HFFc6 (cell line): ENCODE measurements at regions not wholly inside any gene's neighbourhood (a gene's known extent, or its start where the extent isn't known, plus 50 kb on each side); places are given as distances from the start of the nearest gene placed in this dataset.
"Not testable (repeated sequence)": the region's sequence is repeated elsewhere in the genome, so short reads cannot be mapped to it uniquely, and the experiment has no call there.

ENCODE experiments used
- DNase-seq: peaks from one replicate; pipeline ENCODE4 v3.0.0-alpha.2; 2018
- H3K27ac Mint-ChIP-seq: 2 replicates; pipeline ENCODE4 v1.8.0; 2020; ENCODE audit warnings: mild to moderate bottlenecking, mixed read lengths
- H3K27me3 Mint-ChIP-seq: 2 replicates; pipeline ENCODE4 v1.8.0; 2021; ENCODE audit warnings: mild to moderate bottlenecking, moderate library complexity, mixed read lengths; ENCODE audit not compliant: insufficient read depth
- H3K36me3 Mint-ChIP-seq: 2 replicates; pipeline ENCODE4 v1.8.0; 2021; ENCODE audit warnings: low read depth, mixed read lengths
- H3K4me1 Mint-ChIP-seq: 2 replicates; pipeline ENCODE4 v1.8.0; 2020; ENCODE audit warnings: low read depth, mixed read lengths
- H3K4me3 Mint-ChIP-seq: 2 replicates; pipeline ENCODE4 v1.8.0; 2020; ENCODE audit warnings: mild to moderate bottlenecking, moderate library complexity, mixed read lengths
- H3K9me3 Mint-ChIP-seq: 2 replicates; pipeline ENCODE4 v1.8.0; 2020; ENCODE audit warnings: mild to moderate bottlenecking, mixed read lengths
- CTCF ChIP-seq: fragments of 200-600 bp; sonication (generic); IDR thresholded peaks from 2 replicates; pipeline ENCODE4 v1.5.0; 2021; ENCODE audit warnings: antibody characterized with exemption, mild to moderate bottlenecking

GRCh38 chr9:33662871-33663270, 132.5 kb upstream of the PRSS3 start:
- no peak overlapping the region for H3K27ac Mint-ChIP-seq
- no peak for TF ChIP-seq CTCF
- DNase-seq, result no peak
- no peaks in the 10 kb centered on the region for H3K4me1 Mint-ChIP-seq
- H3K27me3 Mint-ChIP-seq, result peaks cover 37% of the 10 kb centered on the region
- H3K9me3 Mint-ChIP-seq, result no peaks in the 10 kb centered on the region
- H3K4me3 Mint-ChIP-seq, result no peak overlapping the region
- no peaks in the 10 kb centered on the region for H3K36me3 Mint-ChIP-seq

GRCh38 chr9:33676194-33676745, 119.1 kb upstream of the PRSS3 start:
- not testable (repeated sequence) for H3K4me1 Mint-ChIP-seq, H3K27ac Mint-ChIP-seq, DNase-seq
- peak overlapping the region; percentile 74 for H3K4me3 Mint-ChIP-seq
- H3K9me3 Mint-ChIP-seq, result peaks cover 11% of the 10 kb centered on the region
- H3K36me3 Mint-ChIP-seq, result peaks cover 11% of the 10 kb centered on the region
- H3K27me3 Mint-ChIP-seq, result peaks cover 51% of the 10 kb centered on the region

GRCh38 chr9:33676746-33677505, 118.4 kb upstream of the PRSS3 start:
- DNase-seq, result no peak
- no peak for TF ChIP-seq CTCF
- Mint-ChIP-seq H3K4me3 (peak overlapping the region; percentile 83), H3K9me3 (peaks cover 5% of the 10 kb centered on the region), H3K27me3 (peaks cover 47% of the 10 kb centered on the region), H3K4me1 (no peaks in the 10 kb centered on the region), H3K36me3 (peaks cover 7% of the 10 kb centered on the region; the same call in 1 of the 2 replicates), H3K27ac (no peak overlapping the region)

GRCh38 chr9:33677506-33677809, 117.9 kb upstream of the PRSS3 start:
- peaks cover 4% of the 10 kb centered on the region for H3K9me3 Mint-ChIP-seq
- no peak overlapping the region for H3K27ac Mint-ChIP-seq
- peaks cover 7% of the 10 kb centered on the region; the same call in 1 of the 2 replicates for H3K36me3 Mint-ChIP-seq
- H3K4me3 Mint-ChIP-seq, result peak overlapping the region; percentile 83
- peaks cover 47% of the 10 kb centered on the region for H3K27me3 Mint-ChIP-seq
- TF ChIP-seq CTCF, result no peak
- no peak for DNase-seq
- H3K4me1 Mint-ChIP-seq, result no peaks in the 10 kb centered on the region

- Mint-ChIP-seq H3K27ac (no peak overlapping the region), H3K36me3 (peaks cover 7% of the 10 kb centered on the region; the same call in 1 of the 2 replicates), H3K27me3 (peaks cover 47% of the 10 kb centered on the region), H3K4me3 (no peak overlapping the region), H3K9me3 (peaks cover 4% of the 10 kb centered on the region), H3K4me1 (no peaks in the 10 kb centered on the region)
- TF ChIP-seq CTCF, result no peak
- no peak for DNase-seq
These were observed 117.4 kb upstream of the PRSS3 start for GRCh38 chr9:33677961-33678360.

GRCh38 chr9:33682551-33682950, 112.8 kb upstream of the PRSS3 start:
- Mint-ChIP-seq H3K4me3 (no peak overlapping the region), H3K36me3 (peaks cover 3% of the 10 kb centered on the region; the same call in 1 of the 2 replicates), H3K4me1 (no peaks in the 10 kb centered on the region), H3K27ac (no peak overlapping the region), H3K9me3 (peaks cover under 1% of the 10 kb centered on the region), H3K27me3 (peaks cover 43% of the 10 kb centered on the region)
- DNase-seq, result no peak
- 0 out of 2 replicates have a peak, but pooled peaks have one; percentile 12 for TF ChIP-seq CTCF
